22Rv1 (cell line): ENCODE measurements at regions not wholly inside any gene's neighbourhood (a gene's known extent, or its start where the extent isn't known, plus 50 kb on each side); places are given as distances from the start of the nearest gene placed in this dataset.

Experiments
- ZFX ChIP-seq: fragments of 450-650 bp; IDR thresholded peaks from 2 replicates; pipeline ENCODE4 v1.6.1; 2017; ENCODE audit warnings: antibody characterized with exemption, borderline replicate concordance
- TF ChIP-seq, protein P1 (sequence below): fragments of 450-650 bp; IDR thresholded peaks from 2 replicates; pipeline ENCODE4 v1.5.1; 2017; ENCODE audit warnings: mild to moderate bottlenecking

GRCh38 chr20:11003341-11003740 lies 329.5 kb upstream of the JAG1 start:
- TF ChIP-seq, protein P1, sequence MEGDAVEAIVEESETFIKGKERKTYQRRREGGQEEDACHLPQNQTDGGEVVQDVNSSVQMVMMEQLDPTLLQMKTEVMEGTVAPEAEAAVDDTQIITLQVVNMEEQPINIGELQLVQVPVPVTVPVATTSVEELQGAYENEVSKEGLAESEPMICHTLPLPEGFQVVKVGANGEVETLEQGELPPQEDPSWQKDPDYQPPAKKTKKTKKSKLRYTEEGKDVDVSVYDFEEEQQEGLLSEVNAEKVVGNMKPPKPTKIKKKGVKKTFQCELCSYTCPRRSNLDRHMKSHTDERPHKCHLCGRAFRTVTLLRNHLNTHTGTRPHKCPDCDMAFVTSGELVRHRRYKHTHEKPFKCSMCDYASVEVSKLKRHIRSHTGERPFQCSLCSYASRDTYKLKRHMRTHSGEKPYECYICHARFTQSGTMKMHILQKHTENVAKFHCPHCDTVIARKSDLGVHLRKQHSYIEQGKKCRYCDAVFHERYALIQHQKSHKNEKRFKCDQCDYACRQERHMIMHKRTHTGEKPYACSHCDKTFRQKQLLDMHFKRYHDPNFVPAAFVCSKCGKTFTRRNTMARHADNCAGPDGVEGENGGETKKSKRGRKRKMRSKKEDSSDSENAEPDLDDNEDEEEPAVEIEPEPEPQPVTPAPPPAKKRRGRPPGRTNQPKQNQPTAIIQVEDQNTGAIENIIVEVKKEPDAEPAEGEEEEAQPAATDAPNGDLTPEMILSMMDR: no peak
- no peak for TF ChIP-seq ZFX
